ENCODE measurements at regions not wholly inside any gene's neighbourhood (a gene's known extent, or its start where the extent isn't known, plus 50 kb on each side); places are given as distances from the start of the nearest gene placed in this dataset.

DNA sequence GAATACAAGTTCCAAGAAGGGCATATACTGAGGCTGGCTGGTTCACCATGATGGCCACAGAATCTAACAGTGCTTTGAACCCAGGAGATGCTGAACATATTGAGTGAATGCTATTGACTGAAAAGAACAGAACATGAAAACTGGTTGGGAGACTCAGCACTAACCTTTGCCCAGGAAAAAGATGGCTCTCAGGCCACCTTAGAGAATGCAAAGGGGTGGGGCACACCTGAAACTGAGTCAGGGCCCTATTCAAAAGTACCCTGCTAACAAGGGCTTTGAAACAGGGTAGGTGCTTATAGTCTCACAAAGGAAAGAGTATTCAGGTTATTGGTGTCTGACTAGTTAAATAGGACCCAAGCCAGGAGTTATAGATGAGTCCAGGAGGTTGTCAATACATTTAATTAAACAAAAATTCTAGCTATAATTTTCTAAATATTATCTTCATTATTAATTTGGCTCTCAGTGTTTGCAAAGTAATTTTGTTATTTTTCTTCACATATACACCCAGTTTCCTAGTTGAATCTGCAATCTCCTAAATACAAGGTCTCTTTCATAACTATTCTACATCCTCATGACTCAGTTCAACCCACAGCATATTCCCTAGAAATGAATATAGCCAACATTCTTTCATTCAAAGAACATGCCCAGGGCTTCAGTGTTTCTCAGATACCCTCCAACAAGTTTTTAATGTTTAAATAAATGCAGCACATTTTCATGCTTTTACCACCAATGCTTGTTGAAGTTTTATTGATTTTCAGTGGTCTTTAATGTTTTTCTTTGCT, 144.2 kb upstream of the RAPGEF2 start:
- TF ChIP-seq, protein P1, sequence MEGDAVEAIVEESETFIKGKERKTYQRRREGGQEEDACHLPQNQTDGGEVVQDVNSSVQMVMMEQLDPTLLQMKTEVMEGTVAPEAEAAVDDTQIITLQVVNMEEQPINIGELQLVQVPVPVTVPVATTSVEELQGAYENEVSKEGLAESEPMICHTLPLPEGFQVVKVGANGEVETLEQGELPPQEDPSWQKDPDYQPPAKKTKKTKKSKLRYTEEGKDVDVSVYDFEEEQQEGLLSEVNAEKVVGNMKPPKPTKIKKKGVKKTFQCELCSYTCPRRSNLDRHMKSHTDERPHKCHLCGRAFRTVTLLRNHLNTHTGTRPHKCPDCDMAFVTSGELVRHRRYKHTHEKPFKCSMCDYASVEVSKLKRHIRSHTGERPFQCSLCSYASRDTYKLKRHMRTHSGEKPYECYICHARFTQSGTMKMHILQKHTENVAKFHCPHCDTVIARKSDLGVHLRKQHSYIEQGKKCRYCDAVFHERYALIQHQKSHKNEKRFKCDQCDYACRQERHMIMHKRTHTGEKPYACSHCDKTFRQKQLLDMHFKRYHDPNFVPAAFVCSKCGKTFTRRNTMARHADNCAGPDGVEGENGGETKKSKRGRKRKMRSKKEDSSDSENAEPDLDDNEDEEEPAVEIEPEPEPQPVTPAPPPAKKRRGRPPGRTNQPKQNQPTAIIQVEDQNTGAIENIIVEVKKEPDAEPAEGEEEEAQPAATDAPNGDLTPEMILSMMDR (IDR thresholded peaks at IDR 0.05): no peak
- no peak for TF ChIP-seq POLR2A (IDR thresholded peaks at IDR 0.05)

Data from vagina (tissue), 2 donors.